B cell (primary cell): ENCODE measurements at regions not wholly inside any gene's neighbourhood (a gene's known extent, or its start where the extent isn't known, plus 50 kb on each side); places are given as distances from the start of the nearest gene placed in this dataset.

Source experiments
- CTCF ChIP-seq: fragments of 200-600 bp; IDR thresholded peaks from one replicate; pipeline ENCODE4 v1.8.0; 2022; ENCODE audit warnings: antibody characterized with exemption, mild to moderate bottlenecking
- EZH2 ChIP-seq: IDR thresholded peaks from 2 replicates; pipeline ENCODE4 v1.6.1; 2012; ENCODE audit warnings: borderline replicate concordance, low read depth, mild to moderate bottlenecking, moderate library complexity, low read length; ENCODE audit not compliant: insufficient read depth, poor library complexity, severe bottlenecking

DNA sequence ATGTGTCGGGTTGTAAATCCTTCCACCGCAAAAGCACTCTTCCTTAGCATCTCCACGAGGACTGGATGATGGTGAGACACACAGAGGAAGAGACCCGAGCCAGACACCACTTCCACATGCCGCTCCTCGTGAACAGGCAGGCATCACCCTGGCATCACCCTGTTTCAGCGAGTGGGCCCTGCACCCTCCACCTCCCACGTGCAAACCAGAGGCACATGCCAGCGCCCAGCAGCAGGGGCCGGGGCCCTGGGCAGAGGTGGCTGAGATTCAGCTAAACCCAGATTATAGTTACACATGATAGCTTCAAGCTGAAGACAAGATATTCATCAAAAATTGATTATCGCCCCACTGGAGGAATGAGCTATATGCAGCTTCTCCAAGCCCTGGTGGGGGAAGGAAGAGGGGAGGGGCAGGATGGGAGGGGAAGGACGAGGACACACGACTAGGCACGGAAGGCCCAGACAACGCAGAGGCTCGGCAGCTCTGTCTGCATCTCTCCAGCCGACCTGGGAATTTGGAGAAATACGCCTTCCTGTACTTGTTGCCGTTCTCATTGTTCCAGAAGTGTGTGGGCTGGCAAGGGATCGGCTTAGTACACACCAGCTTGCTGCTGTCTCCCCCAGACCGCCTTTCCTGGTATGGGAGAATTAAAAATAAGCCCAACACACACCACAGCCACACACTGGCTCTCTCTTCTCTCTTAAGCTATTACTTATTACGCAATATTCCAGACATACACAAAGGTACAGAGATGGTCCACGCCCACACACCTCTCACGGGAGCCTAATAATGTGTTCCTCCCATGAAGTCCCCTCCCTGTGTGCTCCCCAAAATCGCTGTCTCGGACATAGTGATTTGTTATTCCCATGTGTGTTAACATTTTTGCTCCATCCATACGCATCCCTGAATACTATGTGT is 50.4 kb upstream of the ZNF354A start:
- TF ChIP-seq CTCF (no peak), EZH2 (no peak)
